IMR-90 (cell line): ENCODE measurements at regions not wholly inside any gene's neighbourhood (a gene's known extent, or its start where the extent isn't known, plus 50 kb on each side); places are given as distances from the start of the nearest gene placed in this dataset.

ENCODE experiments used
- ATAC-seq: fragments of 200-7000 bp; cut with Tn5 transposase; 2 replicates; pipeline ENCODE4 v1.9.1; 2020; ENCODE audit warnings: low read depth, mild to moderate bottlenecking, moderate library complexity
- BruUV-seq: library from RNA; stranded (reverse); fragments of 400-500 nt; replicated peaks from 2 replicates; lab custom pipeline; 2021; lab: Mats Ljungman, UMichigan
- CTCF ChIA-PET: fragments of 300-600 bp; formaldehyde crosslinking; extraction: SDS; loops from one replicate; lab custom pipeline; 2021; ENCODE audit warnings: antibody characterized with exemption; lab: Yijun Ruan, JAX
- POLR2A ChIA-PET: fragments of 300-600 bp; sonication (Branson Sonifier 250); formaldehyde crosslinking; loops from one replicate; lab custom pipeline; 2022; ENCODE audit warnings: antibody characterized with exemption; ENCODE audit not compliant: unreplicated experiment; lab: Charles Lee
- DNase-seq: peaks from one replicate; pipeline ENCODE4 v3.0.0; 2013
- H2AFZ ChIP-seq: replicated peaks from 2 replicates; pipeline ENCODE3; 2013; ENCODE audit warnings: low read length, mild to moderate bottlenecking; ENCODE audit not compliant: poor library complexity
- H2AK5ac ChIP-seq: 2 replicates; pipeline ENCODE4 v1.6.1; 2013; ENCODE audit warnings: low read depth, low read length, inconsistent platforms
- H2AK9ac ChIP-seq: replicated peaks from 2 replicates; pipeline ENCODE3; 2013; ENCODE audit warnings: mild to moderate bottlenecking, low read depth, low read length, moderate library complexity; ENCODE audit not compliant: poor library complexity
- H2BK120ac ChIP-seq: 2 replicates; pipeline ENCODE4 v1.6.1; 2013; ENCODE audit warnings: low read depth, low read length, inconsistent platforms
- H2BK15ac ChIP-seq: 3 replicates; pipeline ENCODE4 v1.6.1; 2013; ENCODE audit warnings: low read depth, low read length, inconsistent platforms
- H2BK20ac ChIP-seq: 2 replicates; pipeline ENCODE4 v1.6.1; 2013; ENCODE audit warnings: low read depth, mild to moderate bottlenecking, inconsistent platforms, low read length, moderate library complexity
- H2BK5ac ChIP-seq: 2 replicates; pipeline ENCODE4 v1.6.1; 2013; ENCODE audit warnings: mild to moderate bottlenecking, low read depth, low read length, inconsistent platforms; ENCODE audit not compliant: poor library complexity, severe bottlenecking
- H3K14ac ChIP-seq: replicated peaks from 2 replicates; pipeline ENCODE4 v1.6.1; 2013; ENCODE audit warnings: low read depth, low read length, inconsistent platforms
- H3K18ac ChIP-seq: 2 replicates; pipeline ENCODE4 v1.6.1; 2013; ENCODE audit warnings: low read depth, low read length, control low read depth
- H3K23ac ChIP-seq: 2 replicates; pipeline ENCODE4 v1.6.1; 2013; ENCODE audit warnings: low read depth, low read length, inconsistent platforms
- H3K27ac ChIP-seq: 2 replicates; pipeline ENCODE4 v1.5.1; 2013; ENCODE audit warnings: mild to moderate bottlenecking, control low read depth, low read length; ENCODE audit not compliant: insufficient read depth
- H3K27me3 ChIP-seq: 2 replicates; pipeline ENCODE4 v1.6.1; 2013; ENCODE audit warnings: low read length; ENCODE audit not compliant: control insufficient read depth, insufficient read depth
- H3K36me3 ChIP-seq: 2 replicates; pipeline ENCODE4 v1.6.1; 2013; ENCODE audit warnings: low read length, mixed read lengths; ENCODE audit not compliant: control insufficient read depth, insufficient read depth
- H3K4ac ChIP-seq: 2 replicates; pipeline ENCODE4 v1.6.1; 2013; ENCODE audit warnings: low read depth, low read length, inconsistent platforms
- H3K4me1 ChIP-seq: 2 replicates; pipeline ENCODE4 v1.6.1; 2013; ENCODE audit warnings: low read length, mixed read lengths; ENCODE audit not compliant: control insufficient read depth, insufficient read depth
- H3K4me2 ChIP-seq: 2 replicates; pipeline ENCODE4 v1.6.1; 2013; ENCODE audit warnings: low read depth, mild to moderate bottlenecking, control low read depth, low read length, moderate library complexity
- H3K4me3 ChIP-seq: 2 replicates; pipeline ENCODE4 v1.5.1; 2013; ENCODE audit warnings: low read depth, mild to moderate bottlenecking, control low read depth, low read length, moderate library complexity; ENCODE audit not compliant: insufficient read depth
- H3K56ac ChIP-seq: 2 replicates; pipeline ENCODE4 v1.6.1; 2013; ENCODE audit warnings: low read length, inconsistent platforms; ENCODE audit not compliant: insufficient read depth; ENCODE audit errors: extremely low read depth
- H3K79me1 ChIP-seq, 2 experiments: 2 replicates each; pipeline ENCODE4 v1.6.1; 2013; ENCODE audit warnings: low read length in 2 of 2, inconsistent platforms in 1 of 2, low read depth in 1 of 2
- H3K9ac ChIP-seq: 2 replicates; pipeline ENCODE4 v1.6.1; 2013; ENCODE audit warnings: low read depth, low read length, control low read depth
- H3K9me1 ChIP-seq: 2 replicates; pipeline ENCODE4 v1.6.1; 2013; ENCODE audit warnings: low read length, inconsistent platforms; ENCODE audit not compliant: insufficient read depth
- H3K9me3 ChIP-seq: 2 replicates; pipeline ENCODE4 v1.6.1; 2013; ENCODE audit warnings: low read length; ENCODE audit not compliant: control insufficient read depth, insufficient read depth
- H4K20me1 ChIP-seq: 2 replicates; pipeline ENCODE4 v1.6.1; 2013; ENCODE audit warnings: low read length, inconsistent platforms; ENCODE audit not compliant: insufficient read depth
- H4K5ac ChIP-seq: 2 replicates; pipeline ENCODE4 v1.6.1; 2013; ENCODE audit warnings: mild to moderate bottlenecking, low read depth, low read length, control low read depth
- H4K8ac ChIP-seq, 2 experiments: 2 replicates each; pipeline ENCODE4 v1.6.1; 2013; ENCODE audit warnings: low read depth in 2 of 2, low read length in 2 of 2, control low read depth in 1 of 2, inconsistent platforms in 1 of 2
- H4K91ac ChIP-seq: 2 replicates; pipeline ENCODE4 v1.6.1; 2013; ENCODE audit warnings: low read depth, low read length, inconsistent platforms; ENCODE audit not compliant: insufficient read depth
- BHLHE40 ChIP-seq: fragments of 150-350 bp; IDR thresholded peaks from 2 replicates; pipeline ENCODE4 v1.6.1; 2016; ENCODE audit warnings: mild to moderate bottlenecking, low read depth, low read length
- CEBPB ChIP-seq: IDR thresholded peaks from 2 replicates; pipeline ENCODE4 v1.6.1; 2012; ENCODE audit warnings: low read depth, low read length, improper control_type of control experiment
- MAZ ChIP-seq: IDR thresholded peaks from 2 replicates; pipeline ENCODE4 v1.6.1; 2012; ENCODE audit warnings: low read depth, mild to moderate bottlenecking, low read length, improper control_type of control experiment, moderate library complexity, borderline replicate concordance
- MXI1 ChIP-seq: IDR thresholded peaks from 2 replicates; pipeline ENCODE4 v1.6.1; 2012; ENCODE audit warnings: low read depth, mild to moderate bottlenecking, low read length, moderate library complexity, borderline replicate concordance
- POLR2A ChIP-seq: IDR thresholded peaks from 2 replicates; pipeline ENCODE4 v1.6.1; 2012; ENCODE audit warnings: mild to moderate bottlenecking, low read depth, low read length
- RAD21 ChIP-seq: IDR thresholded peaks from 2 replicates; pipeline ENCODE4 v1.6.1; 2012; ENCODE audit warnings: low read length, improper control_type of control experiment
- RCOR1 ChIP-seq: IDR thresholded peaks from 2 replicates; pipeline ENCODE4 v1.6.1; 2012; ENCODE audit warnings: mild to moderate bottlenecking, low read length, improper control_type of control experiment; ENCODE audit not compliant: insufficient replicate concordance
- RFX5 ChIP-seq: IDR thresholded peaks from 2 replicates; pipeline ENCODE4 v1.8.0; 2012; ENCODE audit warnings: low read depth, mild to moderate bottlenecking, low read length, moderate library complexity
- WGBS, 2 experiments: methylation state at CpG; one replicate each; pipeline versions ENCODE4 v1.1.5 to v1.1.7; 2013; ENCODE audit warnings: missing lambda C conversion rate in 2 of 2; ENCODE audit not compliant: insufficient read length in 1 of 2; ENCODE audit errors: extremely low coverage in 2 of 2; 5-methylcytosine and 5-hydroxymethylcytosine counted together
- dilution Hi-C: fragments of 300-500 bp; cut with HindIII; formaldehyde crosslinking; loops from one replicate; pipeline ENCODE4 v1.14.3; 2018; ENCODE audit warnings: low sequenced_read_pairs; ENCODE audit not compliant: unreplicated experiment
- in situ Hi-C: fragments of 300-500 bp; cut with MboI; formaldehyde crosslinking; loops from 3 replicates; pipeline ENCODE4 v1.14.3; 2019; ENCODE audit warnings: low sequenced_read_pairs, inconsistent platforms, mixed read lengths
- intact Hi-C: fragments of 100-400 bp; cut with micrococcal nuclease; formaldehyde crosslinking; loops from 2 replicates; pipeline ENCODE4 v1.10.0; 2022
- TF ChIP-seq, protein P1 (sequence below): fragments of 150-350 bp; IDR thresholded peaks from 2 replicates; pipeline ENCODE4 v1.6.1; 2017; ENCODE audit warnings: mild to moderate bottlenecking, antibody characterized with exemption, low read length, low read depth
- TF ChIP-seq, protein P2 (sequence below): fragments of 150-350 bp; IDR thresholded peaks from 2 replicates; pipeline ENCODE4 v1.6.1; 2016; ENCODE audit warnings: low read depth, mild to moderate bottlenecking, low read length, moderate library complexity, borderline replicate concordance
- TF ChIP-seq, protein P3 (sequence below): conservative IDR thresholded peaks from 2 replicates; pipeline ENCODE4 v1.5.1; 2012; ENCODE audit warnings: mild to moderate bottlenecking, low read depth, low read length, improper control_type of control experiment

DNA sequence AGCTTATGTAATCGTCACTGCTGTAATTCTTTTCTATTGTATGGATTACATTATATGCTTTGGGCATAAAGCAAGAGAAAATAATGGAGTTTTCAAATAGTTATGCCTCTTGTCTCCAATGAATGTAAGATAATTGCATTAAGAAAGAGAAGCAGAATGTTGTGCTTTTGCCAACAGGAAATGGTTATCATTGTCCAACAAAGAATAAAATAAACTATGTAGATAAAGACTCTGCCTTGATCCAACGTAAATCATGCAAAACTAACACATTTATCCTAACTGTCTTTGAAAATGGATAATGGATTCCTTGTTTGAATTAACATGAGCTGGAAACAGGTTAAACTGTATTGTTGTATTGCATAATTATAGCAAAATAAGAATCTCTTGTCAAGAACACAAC, 1709.0 kb downstream of the PCDH7 start:
- H3K4me2 ChIP-seq, result no peak overlapping the region
- H2BK15ac ChIP-seq, result no peak overlapping the region
- intact Hi-C loops, result no loop called here
- H3K18ac ChIP-seq, result no peak overlapping the region
- no peak overlapping the region for H3K14ac ChIP-seq
- WGBS, 2 experiments, result no CpG with 5 or more reads among the region's 2 CpGs
- H2AK5ac ChIP-seq, result no peak overlapping the region
- H3K56ac ChIP-seq, result no peak overlapping the region
- no peak overlapping the region for H2AFZ ChIP-seq
- TF ChIP-seq, protein P1, sequence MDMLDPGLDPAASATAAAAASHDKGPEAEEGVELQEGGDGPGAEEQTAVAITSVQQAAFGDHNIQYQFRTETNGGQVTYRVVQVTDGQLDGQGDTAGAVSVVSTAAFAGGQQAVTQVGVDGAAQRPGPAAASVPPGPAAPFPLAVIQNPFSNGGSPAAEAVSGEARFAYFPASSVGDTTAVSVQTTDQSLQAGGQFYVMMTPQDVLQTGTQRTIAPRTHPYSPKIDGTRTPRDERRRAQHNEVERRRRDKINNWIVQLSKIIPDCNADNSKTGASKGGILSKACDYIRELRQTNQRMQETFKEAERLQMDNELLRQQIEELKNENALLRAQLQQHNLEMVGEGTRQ, result no peak
- TF ChIP-seq POLR2A (no peak), RAD21 (no peak), RFX5 (no peak), BHLHE40 (no peak), MAZ (no peak), RCOR1 (no peak), CEBPB (no peak), MXI1 (no peak)
- TF ChIP-seq, protein P2, sequence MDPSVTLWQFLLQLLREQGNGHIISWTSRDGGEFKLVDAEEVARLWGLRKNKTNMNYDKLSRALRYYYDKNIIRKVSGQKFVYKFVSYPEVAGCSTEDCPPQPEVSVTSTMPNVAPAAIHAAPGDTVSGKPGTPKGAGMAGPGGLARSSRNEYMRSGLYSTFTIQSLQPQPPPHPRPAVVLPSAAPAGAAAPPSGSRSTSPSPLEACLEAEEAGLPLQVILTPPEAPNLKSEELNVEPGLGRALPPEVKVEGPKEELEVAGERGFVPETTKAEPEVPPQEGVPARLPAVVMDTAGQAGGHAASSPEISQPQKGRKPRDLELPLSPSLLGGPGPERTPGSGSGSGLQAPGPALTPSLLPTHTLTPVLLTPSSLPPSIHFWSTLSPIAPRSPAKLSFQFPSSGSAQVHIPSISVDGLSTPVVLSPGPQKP, result no peak
- TF ChIP-seq, protein P3, sequence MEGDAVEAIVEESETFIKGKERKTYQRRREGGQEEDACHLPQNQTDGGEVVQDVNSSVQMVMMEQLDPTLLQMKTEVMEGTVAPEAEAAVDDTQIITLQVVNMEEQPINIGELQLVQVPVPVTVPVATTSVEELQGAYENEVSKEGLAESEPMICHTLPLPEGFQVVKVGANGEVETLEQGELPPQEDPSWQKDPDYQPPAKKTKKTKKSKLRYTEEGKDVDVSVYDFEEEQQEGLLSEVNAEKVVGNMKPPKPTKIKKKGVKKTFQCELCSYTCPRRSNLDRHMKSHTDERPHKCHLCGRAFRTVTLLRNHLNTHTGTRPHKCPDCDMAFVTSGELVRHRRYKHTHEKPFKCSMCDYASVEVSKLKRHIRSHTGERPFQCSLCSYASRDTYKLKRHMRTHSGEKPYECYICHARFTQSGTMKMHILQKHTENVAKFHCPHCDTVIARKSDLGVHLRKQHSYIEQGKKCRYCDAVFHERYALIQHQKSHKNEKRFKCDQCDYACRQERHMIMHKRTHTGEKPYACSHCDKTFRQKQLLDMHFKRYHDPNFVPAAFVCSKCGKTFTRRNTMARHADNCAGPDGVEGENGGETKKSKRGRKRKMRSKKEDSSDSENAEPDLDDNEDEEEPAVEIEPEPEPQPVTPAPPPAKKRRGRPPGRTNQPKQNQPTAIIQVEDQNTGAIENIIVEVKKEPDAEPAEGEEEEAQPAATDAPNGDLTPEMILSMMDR, result no peak
- H2BK5ac ChIP-seq, result no peak overlapping the region
- DNase-seq (no peak), ATAC-seq (no peak)
- in situ Hi-C loops, result no loop called here
- H3K9ac ChIP-seq, result no peak overlapping the region
- no peaks in the 10 kb centered on the region for H4K20me1 ChIP-seq
- no peaks in the 10 kb centered on the region for H3K4me1 ChIP-seq
- H4K8ac ChIP-seq, result no peak overlapping the region
- H3K27me3 ChIP-seq, result no peaks in the 10 kb centered on the region
- no peak overlapping the region for H3K23ac ChIP-seq
- BruUV-seq, result no TSS peak
- ChIA-PET POLR2A (no interaction called here), CTCF (no interaction called here)
- no peak overlapping the region for H2AK9ac ChIP-seq
- no peaks in the 10 kb centered on the region for H3K9me1 ChIP-seq
- H2BK120ac ChIP-seq, result no peak overlapping the region
- no peaks in the 10 kb centered on the region for H3K79me1 ChIP-seq
- H3K36me3 ChIP-seq, result no peaks in the 10 kb centered on the region
- no peak overlapping the region for H4K91ac ChIP-seq
- no peak overlapping the region for H4K5ac ChIP-seq
- peaks cover 3% of the 10 kb centered on the region for H3K9me3 ChIP-seq
- H3K4ac ChIP-seq, result no peak overlapping the region
- H2BK20ac ChIP-seq, result no peak overlapping the region
- no peak overlapping the region for H3K4me3 ChIP-seq
- no peak overlapping the region for H3K27ac ChIP-seq
- dilution Hi-C loops, result no loop called here
